CD14-positive monocyte (primary cell): ENCODE measurements at regions not wholly inside any gene's neighbourhood (a gene's known extent, or its start where the extent isn't known, plus 50 kb on each side); places are given as distances from the start of the nearest gene placed in this dataset.

Experiments used
- DNase-seq, 3 donors: peaks; one replicate each; pipeline ENCODE4 v3.0.0-alpha.2; 2011 to 2022
- H2AFZ ChIP-seq: 2 replicates; pipeline ENCODE4 v1.6.0; 2012; ENCODE audit warnings: mild to moderate bottlenecking, low read depth, low read length, inconsistent platforms; ENCODE audit not compliant: insufficient read depth, poor library complexity, severe bottlenecking
- H3K27ac ChIP-seq, 2 donors: 1 replicate in 1 of 2; 2 replicates in 1 of 2; pipeline ENCODE4 v1.5.1; 2012 to 2013; ENCODE audit warnings: low read length in 2 of 2, control low read depth in 1 of 2, inconsistent platforms in 1 of 2, low read depth in 1 of 2, mild to moderate bottlenecking in 1 of 2
- H3K27me3 ChIP-seq, 2 donors: one replicate each; pipeline versions ENCODE4 v1.6.0 to v1.6.1; 2011 to 2013; ENCODE audit warnings: low read length in 2 of 2; ENCODE audit not compliant: control insufficient read depth in 2 of 2, insufficient read depth in 2 of 2
- H3K36me3 ChIP-seq, 2 donors: replicated peaks in 1 of 2; 1 replicate in 1 of 2; 2 replicates in 1 of 2; pipeline versions ENCODE4 v1.5.1 to v1.6.1; 2012 to 2013; ENCODE audit warnings: low read length in 2 of 2, control low read depth in 1 of 2, inconsistent platforms in 1 of 2, mild to moderate bottlenecking in 1 of 2; ENCODE audit not compliant: insufficient read depth in 2 of 2, control insufficient read depth in 1 of 2
- H3K4me1 ChIP-seq, 2 donors: 1 replicate in 1 of 2; 2 replicates in 1 of 2; pipeline versions ENCODE4 v1.5.1 to v1.6.1; 2012 to 2013; ENCODE audit warnings: low read length in 2 of 2, control low read depth in 1 of 2, inconsistent platforms in 1 of 2, mild to moderate bottlenecking in 1 of 2, moderate library complexity in 1 of 2; ENCODE audit not compliant: insufficient read depth in 2 of 2, control insufficient read depth in 1 of 2
- H3K4me2 ChIP-seq: replicated peaks from 2 replicates; pipeline ENCODE3; 2012; ENCODE audit warnings: low read length, moderate library complexity, mild to moderate bottlenecking; ENCODE audit not compliant: poor library complexity, severe bottlenecking; ENCODE audit errors: extremely low read depth
- H3K4me3 ChIP-seq, 3 experiments: fragments of 200-600 bp in 1 of 3; sonication (generic) in 1 of 3; replicated peaks in 1 of 3; 1 replicate in 2 of 3; 2 replicates in 1 of 3; pipeline ENCODE4 v1.5.1; 2011 to 2013; ENCODE audit warnings: low read length in 3 of 3, mild to moderate bottlenecking in 3 of 3, control low read depth in 2 of 3, low read depth in 2 of 3, inconsistent platforms in 1 of 3, moderate library complexity in 1 of 3
- H3K79me2 ChIP-seq: 2 replicates; pipeline ENCODE4 v1.6.0; 2012; ENCODE audit warnings: mild to moderate bottlenecking, control low read depth, inconsistent platforms, low read length, moderate library complexity; ENCODE audit not compliant: insufficient read depth
- H3K9ac ChIP-seq: 2 replicates; pipeline ENCODE4 v1.6.0; 2017; ENCODE audit warnings: low read length, mild to moderate bottlenecking; ENCODE audit not compliant: insufficient read depth, poor library complexity, severe bottlenecking
- H3K9me3 ChIP-seq, 2 donors: replicated peaks in 1 of 2; 1 replicate in 1 of 2; 2 replicates in 1 of 2; pipeline versions ENCODE4 v1.5.1 to v1.6.1; 2012 to 2013; ENCODE audit warnings: low read length in 2 of 2, control low read depth in 1 of 2; ENCODE audit not compliant: control insufficient read depth in 1 of 2, insufficient read depth in 1 of 2
- H4K20me1 ChIP-seq: 2 replicates; pipeline ENCODE4 v1.6.0; 2012; ENCODE audit warnings: mild to moderate bottlenecking, low read length, control low read depth, moderate library complexity; ENCODE audit not compliant: insufficient read depth
- H3K27ac Mint-ChIP-seq, 7 donors: one replicate each; pipeline ENCODE4 v1.8.0; 2020; ENCODE audit warnings: mild to moderate bottlenecking in 7 of 7, mixed read lengths in 7 of 7, moderate library complexity in 6 of 7, inconsistent platforms in 2 of 7
- H3K27me3 Mint-ChIP-seq, 3 donors: one replicate each; pipeline ENCODE4 v1.8.0; 2021 to 2022; ENCODE audit warnings: low read depth in 3 of 3, mild to moderate bottlenecking in 3 of 3, mixed read lengths in 3 of 3, moderate library complexity in 3 of 3, inconsistent platforms in 1 of 3
- H3K36me3 Mint-ChIP-seq, 2 donors: one replicate each; pipeline ENCODE4 v1.8.0; 2020; ENCODE audit warnings: mixed read lengths in 2 of 2, inconsistent platforms in 1 of 2, mild to moderate bottlenecking in 1 of 2
- H3K4me1 Mint-ChIP-seq: one replicate; pipeline ENCODE4 v1.8.0; 2020; ENCODE audit warnings: mild to moderate bottlenecking, mixed read lengths
- H3K4me3 Mint-ChIP-seq, 2 donors: one replicate each; pipeline ENCODE4 v1.8.0; 2020; ENCODE audit warnings: mild to moderate bottlenecking in 2 of 2, mixed read lengths in 2 of 2, moderate library complexity in 1 of 2
- H3K9me3 Mint-ChIP-seq, 7 donors: one replicate each; pipeline ENCODE4 v1.8.0; 2020 to 2022; ENCODE audit warnings: mixed read lengths in 7 of 7, mild to moderate bottlenecking in 6 of 7, moderate library complexity in 6 of 7, inconsistent platforms in 2 of 7
- CTCF ChIP-seq: fragments of 200-600 bp; IDR thresholded peaks from one replicate; pipeline ENCODE4 v1.8.0; 2022; ENCODE audit warnings: antibody characterized with exemption, mild to moderate bottlenecking
- WGBS: methylation state at CpG from one replicate; pipeline ENCODE4 v1.1.5; 2013; ENCODE audit warnings: missing lambda C conversion rate; ENCODE audit not compliant: insufficient coverage; 5-methylcytosine and 5-hydroxymethylcytosine counted together
- intact Hi-C, 2 donors: fragments of 100-400 bp; cut with micrococcal nuclease; formaldehyde crosslinking; loops; one replicate each; pipeline versions ENCODE4 v1.15.0 to v1.15.1; 2023

GRCh38 chr11:101721270-101721669, 137.5 kb upstream of the TRPC6 start:
- no peaks in the 10 kb centered on the region for H3K4me1 ChIP-seq
- no peak overlapping the region for H3K4me3 Mint-ChIP-seq
- H3K9me3 ChIP-seq: peaks cover 0 to 5% of the 10 kb centered on the region in 2 donors
- H3K9me3 Mint-ChIP-seq: peaks cover 0 to 6% (median 2%) of the 10 kb centered on the region in 7 donors
- H3K4me1 Mint-ChIP-seq: no peaks in the 10 kb centered on the region
- no peaks in the 10 kb centered on the region for H3K36me3 Mint-ChIP-seq
- H2AFZ ChIP-seq: no peak overlapping the region
- H3K27ac Mint-ChIP-seq: no peak overlapping the region
- H4K20me1 ChIP-seq: no peaks in the 10 kb centered on the region
- intact Hi-C loops: no loop called here
- no peak for DNase-seq
- no CpG with 5 or more reads among the region's 5 CpGs for WGBS
- H3K27me3 ChIP-seq: no peaks in the 10 kb centered on the region
- no peak overlapping the region for H3K4me3 ChIP-seq
- no peak overlapping the region for H3K4me2 ChIP-seq
- H3K36me3 ChIP-seq: no peaks in the 10 kb centered on the region
- TF ChIP-seq CTCF: no peak
- H3K27ac ChIP-seq: no peak overlapping the region
- H3K27me3 Mint-ChIP-seq: no peaks in the 10 kb centered on the region
- H3K9ac ChIP-seq: no peak overlapping the region
- no peaks in the 10 kb centered on the region for H3K79me2 ChIP-seq

GRCh38 chr11:101718402-101718801, 134.6 kb upstream of the TRPC6 start:
- Histone ChIP-seq H3K9me3 (peaks cover 0 to 5% of the 10 kb centered on the region in 2 donors), H3K79me2 (no peaks in the 10 kb centered on the region), H4K20me1 (no peaks in the 10 kb centered on the region), H3K4me2 (no peak overlapping the region), H3K4me1 (no peaks in the 10 kb centered on the region), H3K27ac (no peak overlapping the region), H3K27me3 (no peaks in the 10 kb centered on the region), H2AFZ (no peak overlapping the region), H3K9ac (no peak overlapping the region), H3K36me3 (no peaks in the 10 kb centered on the region), H3K4me3 (no peak overlapping the region)
- intact Hi-C loops: no loop called here
- no peaks in the 10 kb centered on the region for H3K36me3 Mint-ChIP-seq
- no peaks in the 10 kb centered on the region for H3K27me3 Mint-ChIP-seq
- H3K4me3 Mint-ChIP-seq: no peak overlapping the region
- no CpG with 5 or more reads among the region's 4 CpGs for WGBS
- no peak for TF ChIP-seq CTCF
- H3K27ac Mint-ChIP-seq: no peak overlapping the region
- no peak for DNase-seq
- no peaks in the 10 kb centered on the region for H3K4me1 Mint-ChIP-seq
- peaks cover 0 to 11% (median 4%) of the 10 kb centered on the region in 7 donors for H3K9me3 Mint-ChIP-seq
